Astrocyte (in vitro differentiated cells and primary cell): ENCODE measurements at regions not wholly inside any gene's neighbourhood (a gene's known extent, or its start where the extent isn't known, plus 50 kb on each side); places are given as distances from the start of the nearest gene placed in this dataset.

Experiments used
- EZH2 ChIP-seq: IDR thresholded peaks from 2 replicates; pipeline ENCODE4 v1.6.1; 2012; ENCODE audit warnings: mild to moderate bottlenecking, low read length, inconsistent platforms; ENCODE audit not compliant: insufficient read depth
- TF ChIP-seq, protein P1 (sequence below): IDR thresholded peaks from 2 replicates; pipeline ENCODE4 v1.5.1; 2011; ENCODE audit warnings: low read depth, mild to moderate bottlenecking, inconsistent platforms, low read length, moderate library complexity; ENCODE audit not compliant: insufficient read depth

DNA sequence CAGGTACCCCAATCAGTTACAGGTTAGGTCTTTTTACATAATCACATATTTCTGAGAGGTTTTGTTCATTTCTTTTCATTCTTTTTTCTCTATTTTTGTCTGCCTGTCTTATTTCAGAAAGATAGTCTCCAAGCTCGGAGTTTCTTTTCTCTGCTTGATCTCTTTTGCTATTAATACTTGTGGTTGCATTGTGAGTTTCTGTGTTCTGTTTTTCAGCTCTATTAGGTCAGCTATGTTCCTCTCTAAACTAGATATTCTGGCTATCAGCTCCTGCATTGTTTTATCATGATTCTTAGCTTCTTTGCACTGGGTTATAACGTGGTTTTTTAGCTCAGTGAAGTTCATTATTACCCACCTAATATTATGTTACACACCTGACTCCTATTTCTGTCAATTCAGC is 914.1 kb downstream of the TRHDE start:
- no peak for TF ChIP-seq EZH2
- TF ChIP-seq, protein P1, sequence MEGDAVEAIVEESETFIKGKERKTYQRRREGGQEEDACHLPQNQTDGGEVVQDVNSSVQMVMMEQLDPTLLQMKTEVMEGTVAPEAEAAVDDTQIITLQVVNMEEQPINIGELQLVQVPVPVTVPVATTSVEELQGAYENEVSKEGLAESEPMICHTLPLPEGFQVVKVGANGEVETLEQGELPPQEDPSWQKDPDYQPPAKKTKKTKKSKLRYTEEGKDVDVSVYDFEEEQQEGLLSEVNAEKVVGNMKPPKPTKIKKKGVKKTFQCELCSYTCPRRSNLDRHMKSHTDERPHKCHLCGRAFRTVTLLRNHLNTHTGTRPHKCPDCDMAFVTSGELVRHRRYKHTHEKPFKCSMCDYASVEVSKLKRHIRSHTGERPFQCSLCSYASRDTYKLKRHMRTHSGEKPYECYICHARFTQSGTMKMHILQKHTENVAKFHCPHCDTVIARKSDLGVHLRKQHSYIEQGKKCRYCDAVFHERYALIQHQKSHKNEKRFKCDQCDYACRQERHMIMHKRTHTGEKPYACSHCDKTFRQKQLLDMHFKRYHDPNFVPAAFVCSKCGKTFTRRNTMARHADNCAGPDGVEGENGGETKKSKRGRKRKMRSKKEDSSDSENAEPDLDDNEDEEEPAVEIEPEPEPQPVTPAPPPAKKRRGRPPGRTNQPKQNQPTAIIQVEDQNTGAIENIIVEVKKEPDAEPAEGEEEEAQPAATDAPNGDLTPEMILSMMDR: no peak
